Neuronal stem cell (in vitro differentiated cells): ENCODE measurements at regions not wholly inside any gene's neighbourhood (a gene's known extent, or its start where the extent isn't known, plus 50 kb on each side); places are given as distances from the start of the nearest gene placed in this dataset.

Source experiments
- DNase-seq: peaks from one replicate; pipeline ENCODE4 v3.0.0-alpha.2; 2013; ENCODE audit warnings: low spot score
- H2AFZ ChIP-seq: one replicate; pipeline ENCODE4 v1.6.1; 2013; ENCODE audit warnings: mild to moderate bottlenecking, low read length, inconsistent platforms
- H2AK5ac ChIP-seq: 2 replicates; pipeline ENCODE4 v1.6.1; 2013; ENCODE audit warnings: low read depth, mild to moderate bottlenecking, inconsistent platforms, low read length, moderate library complexity, mixed read lengths
- H2BK120ac ChIP-seq: 2 replicates; pipeline ENCODE4 v1.6.1; 2013; ENCODE audit warnings: low read depth, mild to moderate bottlenecking, inconsistent platforms, low read length, moderate library complexity, mixed read lengths
- H2BK12ac ChIP-seq: one replicate; pipeline ENCODE4 v1.6.1; 2013; ENCODE audit warnings: low read length, inconsistent platforms
- H2BK15ac ChIP-seq: 2 replicates; pipeline ENCODE4 v1.6.1; 2013; ENCODE audit warnings: mild to moderate bottlenecking, low read length, inconsistent platforms, mixed read lengths
- H2BK5ac ChIP-seq: one replicate; pipeline ENCODE4 v1.6.1; 2013; ENCODE audit warnings: inconsistent platforms, mild to moderate bottlenecking, low read length, moderate library complexity
- H3K14ac ChIP-seq: one replicate; pipeline ENCODE4 v1.6.1; 2013; ENCODE audit warnings: low read length, inconsistent platforms
- H3K18ac ChIP-seq: 2 replicates; pipeline ENCODE4 v1.6.1; 2013; ENCODE audit warnings: low read length, inconsistent platforms
- H3K23ac ChIP-seq: 2 replicates; pipeline ENCODE4 v1.6.1; 2013; ENCODE audit warnings: low read depth, mild to moderate bottlenecking, mixed read lengths, low read length, inconsistent platforms; ENCODE audit not compliant: poor library complexity
- H3K27ac ChIP-seq: replicated peaks from 3 replicates; pipeline ENCODE4 v1.5.1; 2013; ENCODE audit warnings: low read length, inconsistent platforms
- H3K27me3 ChIP-seq, 3 experiments: 2 replicates each; pipeline ENCODE4 v1.6.1; 2013; ENCODE audit warnings: low read length in 3 of 3, mild to moderate bottlenecking in 2 of 3, inconsistent platforms in 1 of 3, low read depth in 1 of 3, mixed read lengths in 1 of 3, moderate library complexity in 1 of 3; ENCODE audit not compliant: control insufficient read depth in 3 of 3, insufficient read depth in 3 of 3
- H3K36me3 ChIP-seq, 2 donors: replicated peaks in 1 of 2; 2 replicates each; pipeline ENCODE4 v1.6.1; 2013; ENCODE audit warnings: low read length in 2 of 2; ENCODE audit not compliant: control insufficient read depth in 2 of 2, insufficient read depth in 2 of 2
- H3K4ac ChIP-seq: 2 replicates; pipeline ENCODE4 v1.6.1; 2013; ENCODE audit warnings: inconsistent platforms, mild to moderate bottlenecking, low read length, moderate library complexity
- H3K4me1 ChIP-seq, 2 donors: 1 replicate in 1 of 2; 2 replicates in 1 of 2; pipeline ENCODE4 v1.6.1; 2013; ENCODE audit warnings: low read length in 2 of 2, low read depth in 1 of 2; ENCODE audit not compliant: control insufficient read depth in 2 of 2, insufficient read depth in 1 of 2
- H3K4me2 ChIP-seq: one replicate; pipeline ENCODE4 v1.6.1; 2013; ENCODE audit warnings: mild to moderate bottlenecking, low read length, inconsistent platforms; ENCODE audit not compliant: insufficient read depth, poor library complexity, severe bottlenecking
- H3K4me3 ChIP-seq, 2 donors: 2 replicates each; pipeline ENCODE4 v1.5.1; 2013; ENCODE audit warnings: low read length in 2 of 2, mild to moderate bottlenecking in 2 of 2, inconsistent platforms in 1 of 2, moderate library complexity in 1 of 2
- H3K79me1 ChIP-seq: one replicate; pipeline ENCODE4 v1.6.1; 2013; ENCODE audit warnings: low read depth, mild to moderate bottlenecking, inconsistent platforms, low read length, moderate library complexity
- H3K9ac ChIP-seq: one replicate; pipeline ENCODE4 v1.6.1; 2013; ENCODE audit warnings: mild to moderate bottlenecking, low read depth, low read length, inconsistent platforms; ENCODE audit not compliant: poor library complexity
- H3K9me3 ChIP-seq, 2 donors: replicated peaks in 1 of 2; 2 replicates each; pipeline versions ENCODE3 to v1.6.1; 2013; ENCODE audit warnings: low read length in 2 of 2, mild to moderate bottlenecking in 2 of 2, inconsistent platforms in 1 of 2, low read depth in 1 of 2, mixed read lengths in 1 of 2, moderate library complexity in 1 of 2; ENCODE audit not compliant: control insufficient read depth in 2 of 2, insufficient read depth in 1 of 2
- H4K8ac ChIP-seq: one replicate; pipeline ENCODE4 v1.6.1; 2013; ENCODE audit warnings: low read depth, mild to moderate bottlenecking, inconsistent platforms, low read length, moderate library complexity
- H4K91ac ChIP-seq: one replicate; pipeline ENCODE4 v1.6.1; 2013; ENCODE audit warnings: low read length, low read depth, mild to moderate bottlenecking, inconsistent platforms; ENCODE audit not compliant: poor library complexity
- WGBS, 2 donors: extraction: QIAGEN DNeasy Blood & Tissue Kit; methylation state at CpG; one replicate each; pipeline ENCODE4 v1.1.7; 2013; ENCODE audit warnings: missing lambda C conversion rate in 2 of 2, mixed read lengths in 1 of 2; ENCODE audit not compliant: insufficient read length in 2 of 2, insufficient replicate concordance in 1 of 2; ENCODE audit errors: extremely low coverage in 2 of 2; 5-methylcytosine and 5-hydroxymethylcytosine counted together

GRCh38 chr7:25537662-25538375, 309.5 kb upstream of the NPVF start:
- no peaks in the 10 kb centered on the region for H3K9me3 ChIP-seq
- no peak overlapping the region for H3K27ac ChIP-seq
- no peak overlapping the region for H2BK12ac ChIP-seq
- DNase-seq, result no peak
- no peak overlapping the region for H3K23ac ChIP-seq
- no peak overlapping the region for H3K14ac ChIP-seq
- no peak overlapping the region for H2AFZ ChIP-seq
- WGBS, 2 donors, result no CpG with 5 or more reads among the region's 3 CpGs
- H2BK120ac ChIP-seq, result no peak overlapping the region
- H3K4me3 ChIP-seq, result no peak overlapping the region
- no peak overlapping the region for H2BK15ac ChIP-seq
- no peaks in the 10 kb centered on the region for H3K36me3 ChIP-seq
- H3K9ac ChIP-seq, result peak overlapping the region; percentile 51
- H3K27me3 ChIP-seq, result peaks cover 0 to 23% (median 0%) of the 10 kb centered on the region in 3 experiments
- no peak overlapping the region for H4K91ac ChIP-seq
- no peak overlapping the region for H3K4me2 ChIP-seq
- no peak overlapping the region for H3K18ac ChIP-seq
- no peaks in the 10 kb centered on the region for H3K4me1 ChIP-seq
- H2AK5ac ChIP-seq, result no peak overlapping the region
- no peaks in the 10 kb centered on the region for H3K79me1 ChIP-seq
- H3K4ac ChIP-seq, result no peak overlapping the region
- no peak overlapping the region for H4K8ac ChIP-seq
- H2BK5ac ChIP-seq, result no peak overlapping the region

DNA sequence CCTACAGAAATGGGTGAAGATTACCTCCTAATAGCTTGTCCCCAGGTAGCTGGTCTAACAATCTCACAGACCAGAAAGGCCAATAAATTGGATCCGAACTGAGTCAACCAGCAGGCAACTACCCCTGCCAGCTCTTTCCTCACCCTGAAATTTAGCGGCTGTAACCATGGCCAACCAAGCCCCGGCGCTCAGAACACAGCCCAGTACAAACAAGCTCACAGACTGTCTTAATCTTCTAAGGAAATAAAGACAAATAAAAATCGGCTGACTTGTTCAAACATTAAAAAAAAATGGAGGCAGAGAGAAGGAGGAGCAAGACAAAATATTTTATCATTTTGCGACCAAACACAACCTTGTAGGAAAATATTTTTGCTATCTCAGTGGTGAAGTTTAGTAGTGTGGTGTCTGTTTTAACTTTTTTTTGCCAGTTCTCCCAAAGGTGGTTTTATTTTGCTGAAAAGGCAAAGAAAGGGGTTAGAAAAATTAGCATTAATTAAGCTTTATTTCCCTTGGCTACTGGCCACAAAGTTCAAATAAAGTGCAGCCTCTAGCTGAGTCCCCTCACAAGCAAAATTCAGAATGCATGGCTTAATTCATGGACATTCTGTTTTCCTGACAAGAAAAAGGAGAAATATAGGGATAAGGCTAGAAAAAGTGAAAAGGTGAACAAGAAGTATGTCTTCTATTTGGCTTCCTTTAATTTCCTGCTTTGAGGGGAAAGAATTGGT, 313.0 kb upstream of the NPVF start:
- H2BK12ac ChIP-seq, result no peak overlapping the region
- H4K91ac ChIP-seq, result no peak overlapping the region
- H3K27me3 ChIP-seq, result peaks cover 0 to 39% (median 0%) of the 10 kb centered on the region in 3 experiments
- H2AFZ ChIP-seq, result no peak overlapping the region
- no peak overlapping the region for H3K4me2 ChIP-seq
- no peak overlapping the region for H2AK5ac ChIP-seq
- no peak overlapping the region for H2BK120ac ChIP-seq
- peaks cover 0 to 7% of the 10 kb centered on the region in 2 donors for H3K4me1 ChIP-seq
- no peaks in the 10 kb centered on the region for H3K79me1 ChIP-seq
- WGBS, 2 donors, result no CpG with 5 or more reads among the region's 6 CpGs
- no peaks in the 10 kb centered on the region for H3K36me3 ChIP-seq
- no peaks in the 10 kb centered on the region for H3K9me3 ChIP-seq
- no peak overlapping the region for H3K14ac ChIP-seq
- no peak overlapping the region for H4K8ac ChIP-seq
- H2BK5ac ChIP-seq, result no peak overlapping the region
- H3K23ac ChIP-seq, result no peak overlapping the region
- no peak overlapping the region for H3K4ac ChIP-seq
- no peak overlapping the region for H2BK15ac ChIP-seq
- no peak overlapping the region for H3K27ac ChIP-seq
- H3K18ac ChIP-seq, result no peak overlapping the region
- DNase-seq, result no peak
- H3K4me3 ChIP-seq, result no peak overlapping the region
- no peak overlapping the region for H3K9ac ChIP-seq

DNA sequence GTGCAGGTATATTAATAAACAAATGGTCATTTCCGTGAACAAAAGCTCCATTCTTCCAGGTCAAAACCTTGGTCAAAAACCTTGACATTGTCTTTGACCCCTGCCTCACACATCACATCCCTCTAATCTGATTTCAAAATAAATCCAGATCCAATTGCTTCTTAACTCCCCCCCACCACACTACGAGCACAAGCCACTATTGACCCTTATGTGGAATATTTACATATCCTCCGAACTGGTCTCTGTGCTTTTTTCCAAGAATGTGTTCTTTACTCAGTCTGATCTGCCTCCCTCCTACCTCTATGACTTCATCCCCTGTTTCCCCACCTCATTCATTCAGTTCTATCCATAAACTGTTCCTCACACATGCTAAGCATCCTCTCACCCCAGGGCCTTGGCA, 313.6 kb upstream of the NPVF start:
- no peak overlapping the region for H2BK15ac ChIP-seq
- H3K4me2 ChIP-seq, result no peak overlapping the region
- H2AFZ ChIP-seq, result no peak overlapping the region
- H3K14ac ChIP-seq, result no peak overlapping the region
- no peaks in the 10 kb centered on the region for H3K9me3 ChIP-seq
- no peak overlapping the region for H3K4me3 ChIP-seq
- H3K4me1 ChIP-seq, result peaks cover 0 to 7% of the 10 kb centered on the region in 2 donors
- no peak overlapping the region for H2BK12ac ChIP-seq
- no peak overlapping the region for H3K23ac ChIP-seq
- no peak overlapping the region for H3K18ac ChIP-seq
- H2BK120ac ChIP-seq, result no peak overlapping the region
- DNase-seq, result no peak
- no peak overlapping the region for H4K8ac ChIP-seq
- no peak overlapping the region for H2AK5ac ChIP-seq
- H3K27me3 ChIP-seq, result peaks cover 0 to 37% (median 0%) of the 10 kb centered on the region in 3 experiments
- H3K27ac ChIP-seq, result no peak overlapping the region
- H3K36me3 ChIP-seq, result no peaks in the 10 kb centered on the region
- no peak overlapping the region for H3K9ac ChIP-seq
- H3K79me1 ChIP-seq, result no peaks in the 10 kb centered on the region
- H2BK5ac ChIP-seq, result no peak overlapping the region
- no peak overlapping the region for H3K4ac ChIP-seq
- no peak overlapping the region for H4K91ac ChIP-seq
- WGBS, 2 donors, result no CpG with 5 or more reads among the region's 3 CpGs

GRCh38 chr7:25543210-25543609, 314.9 kb upstream of the NPVF start:
- peaks cover 0 to 31% (median 0%) of the 10 kb centered on the region in 3 experiments for H3K27me3 ChIP-seq
- no CpG with 5 or more reads among the region's 7 CpGs for WGBS, 2 donors

More at GRCh38 chr7:25543210-25543609, 314.9 kb upstream of the NPVF start:
- Histone ChIP-seq H3K23ac (no peak overlapping the region), H3K9me3 (no peaks in the 10 kb centered on the region), H3K14ac (no peak overlapping the region), H2AK5ac (no peak overlapping the region), H2AFZ (no peak overlapping the region), H2BK15ac (no peak overlapping the region), H3K4me3 (no peak overlapping the region), H4K8ac (no peak overlapping the region), H3K4me1 (peaks cover 0 to 7% of the 10 kb centered on the region in 2 donors), H3K4ac (no peak overlapping the region), H3K18ac (no peak overlapping the region), H3K27ac (no peak overlapping the region), H4K91ac (no peak overlapping the region), H2BK12ac (no peak overlapping the region), H2BK120ac (no peak overlapping the region), H3K79me1 (no peaks in the 10 kb centered on the region), H3K9ac (no peak overlapping the region), H3K4me2 (no peak overlapping the region), H3K36me3 (no peaks in the 10 kb centered on the region), H2BK5ac (no peak overlapping the region)
- no peak for DNase-seq
